HepG2 (cell line): ENCODE measurements at regions not wholly inside any gene's neighbourhood (a gene's known extent, or its start where the extent isn't known, plus 50 kb on each side); places are given as distances from the start of the nearest gene placed in this dataset.

Experiments
- TF ChIP-seq, protein P1 (sequence below): sonication (generic); formaldehyde crosslinking; IDR thresholded peaks from 2 replicates; pipeline ENCODE4 v1.4.0; 2020; ENCODE audit warnings: missing genetic modification reagents, borderline replicate concordance
- TF ChIP-seq, protein P2 (sequence below): sonication (generic); formaldehyde crosslinking; IDR thresholded peaks from 2 replicates; pipeline ENCODE4 v1.5.1; 2020; ENCODE audit warnings: mild to moderate bottlenecking, moderate library complexity, missing genetic modification reagents

DNA sequence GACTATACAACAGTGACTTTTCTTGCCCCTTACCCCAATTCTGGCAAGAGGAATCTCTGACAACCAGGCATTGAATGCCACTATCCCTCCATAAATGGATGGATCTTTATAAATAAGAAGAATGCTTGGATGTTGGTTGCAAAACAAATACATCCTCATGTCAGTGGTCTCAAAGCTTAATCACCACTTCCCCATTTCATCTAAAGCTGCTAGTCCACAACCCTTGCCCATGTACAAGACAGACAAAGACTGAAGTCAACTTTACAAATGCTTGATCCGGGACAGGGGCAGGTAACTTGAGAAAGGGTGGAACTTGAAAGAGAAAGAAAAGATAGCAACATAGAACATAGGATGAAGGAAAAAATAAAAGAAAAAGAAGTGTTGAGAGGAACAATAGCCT, 540.5 kb upstream of the NOX3 start:
- TF ChIP-seq, protein P1, sequence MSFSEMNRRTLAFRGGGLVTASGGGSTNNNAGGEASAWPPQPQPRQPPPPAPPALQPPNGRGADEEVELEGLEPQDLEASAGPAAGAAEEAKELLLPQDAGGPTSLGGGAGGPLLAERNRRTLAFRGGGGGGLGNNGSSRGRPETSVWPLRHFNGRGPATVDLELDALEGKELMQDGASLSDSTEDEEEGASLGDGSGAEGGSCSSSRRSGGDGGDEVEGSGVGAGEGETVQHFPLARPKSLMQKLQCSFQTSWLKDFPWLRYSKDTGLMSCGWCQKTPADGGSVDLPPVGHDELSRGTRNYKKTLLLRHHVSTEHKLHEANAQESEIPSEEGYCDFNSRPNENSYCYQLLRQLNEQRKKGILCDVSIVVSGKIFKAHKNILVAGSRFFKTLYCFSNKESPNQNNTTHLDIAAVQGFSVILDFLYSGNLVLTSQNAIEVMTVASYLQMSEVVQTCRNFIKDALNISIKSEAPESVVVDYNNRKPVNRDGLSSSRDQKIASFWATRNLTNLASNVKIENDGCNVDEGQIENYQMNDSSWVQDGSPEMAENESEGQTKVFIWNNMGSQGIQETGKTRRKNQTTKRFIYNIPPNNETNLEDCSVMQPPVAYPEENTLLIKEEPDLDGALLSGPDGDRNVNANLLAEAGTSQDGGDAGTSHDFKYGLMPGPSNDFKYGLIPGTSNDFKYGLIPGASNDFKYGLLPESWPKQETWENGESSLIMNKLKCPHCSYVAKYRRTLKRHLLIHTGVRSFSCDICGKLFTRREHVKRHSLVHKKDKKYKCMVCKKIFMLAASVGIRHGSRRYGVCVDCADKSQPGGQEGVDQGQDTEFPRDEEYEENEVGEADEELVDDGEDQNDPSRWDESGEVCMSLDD = no peak
- TF ChIP-seq, protein P2, sequence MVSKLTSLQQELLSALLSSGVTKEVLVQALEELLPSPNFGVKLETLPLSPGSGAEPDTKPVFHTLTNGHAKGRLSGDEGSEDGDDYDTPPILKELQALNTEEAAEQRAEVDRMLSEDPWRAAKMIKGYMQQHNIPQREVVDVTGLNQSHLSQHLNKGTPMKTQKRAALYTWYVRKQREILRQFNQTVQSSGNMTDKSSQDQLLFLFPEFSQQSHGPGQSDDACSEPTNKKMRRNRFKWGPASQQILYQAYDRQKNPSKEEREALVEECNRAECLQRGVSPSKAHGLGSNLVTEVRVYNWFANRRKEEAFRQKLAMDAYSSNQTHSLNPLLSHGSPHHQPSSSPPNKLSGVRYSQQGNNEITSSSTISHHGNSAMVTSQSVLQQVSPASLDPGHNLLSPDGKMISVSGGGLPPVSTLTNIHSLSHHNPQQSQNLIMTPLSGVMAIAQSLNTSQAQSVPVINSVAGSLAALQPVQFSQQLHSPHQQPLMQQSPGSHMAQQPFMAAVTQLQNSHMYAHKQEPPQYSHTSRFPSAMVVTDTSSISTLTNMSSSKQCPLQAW = no peak
